Left lobe of liver (tissue), 2 donors: ENCODE measurements at regions not wholly inside any gene's neighbourhood (a gene's known extent, or its start where the extent isn't known, plus 50 kb on each side); places are given as distances from the start of the nearest gene placed in this dataset.
A peak's percentile ranks its signal among the peaks of the same experiment; 100 is the strongest.

ENCODE experiments used
- ATAC-seq: fragments of 200-7000 bp; cut with Tn5 transposase; one replicate; pipeline ENCODE4 v1.9.1; 2020; ENCODE audit warnings: mild to moderate bottlenecking, moderate library complexity
- DNase-seq: peaks from one replicate; pipeline ENCODE4 v3.0.0-alpha.2; 2020; ENCODE audit warnings: low spot score
- donor health status: DM: no; HTN: no; CAD: no; lungs with moderate emphysema.
- donor health status: DM: no; HTN: yes; CAD: no.

DNA sequence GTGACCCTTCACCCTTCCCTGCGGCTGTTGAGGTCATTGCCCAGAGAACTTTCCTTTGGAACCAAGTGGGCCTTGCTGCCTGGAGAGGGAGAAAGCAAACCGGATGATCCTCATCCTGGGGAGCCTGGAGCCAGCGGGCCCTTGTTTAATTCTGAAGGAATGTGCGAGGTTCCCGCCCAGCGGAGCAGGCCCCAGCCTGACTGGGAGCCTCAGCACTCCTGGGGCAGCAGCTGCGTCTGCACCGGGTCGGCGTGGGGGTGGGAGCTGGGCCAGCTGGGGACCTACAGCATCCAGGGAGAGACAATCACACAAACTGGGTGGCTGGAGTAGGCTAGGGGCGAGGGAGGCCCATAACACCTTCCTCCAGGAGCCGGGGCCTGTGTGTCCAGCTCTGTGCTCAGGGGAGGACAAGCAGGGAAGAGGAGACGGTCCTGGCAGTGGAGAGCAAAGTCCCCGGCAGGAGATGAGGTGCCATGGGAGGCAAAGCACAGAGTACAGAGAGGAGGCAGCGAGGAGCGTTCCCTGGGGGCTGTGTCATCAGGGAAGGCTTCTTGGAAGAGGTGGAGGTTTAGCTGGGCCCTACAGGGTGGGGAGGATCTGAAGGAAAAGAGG, 61.9 kb upstream of the HAAO start:
- DNase-seq (peak; percentile 74), ATAC-seq (peak; percentile 86)

DNA sequence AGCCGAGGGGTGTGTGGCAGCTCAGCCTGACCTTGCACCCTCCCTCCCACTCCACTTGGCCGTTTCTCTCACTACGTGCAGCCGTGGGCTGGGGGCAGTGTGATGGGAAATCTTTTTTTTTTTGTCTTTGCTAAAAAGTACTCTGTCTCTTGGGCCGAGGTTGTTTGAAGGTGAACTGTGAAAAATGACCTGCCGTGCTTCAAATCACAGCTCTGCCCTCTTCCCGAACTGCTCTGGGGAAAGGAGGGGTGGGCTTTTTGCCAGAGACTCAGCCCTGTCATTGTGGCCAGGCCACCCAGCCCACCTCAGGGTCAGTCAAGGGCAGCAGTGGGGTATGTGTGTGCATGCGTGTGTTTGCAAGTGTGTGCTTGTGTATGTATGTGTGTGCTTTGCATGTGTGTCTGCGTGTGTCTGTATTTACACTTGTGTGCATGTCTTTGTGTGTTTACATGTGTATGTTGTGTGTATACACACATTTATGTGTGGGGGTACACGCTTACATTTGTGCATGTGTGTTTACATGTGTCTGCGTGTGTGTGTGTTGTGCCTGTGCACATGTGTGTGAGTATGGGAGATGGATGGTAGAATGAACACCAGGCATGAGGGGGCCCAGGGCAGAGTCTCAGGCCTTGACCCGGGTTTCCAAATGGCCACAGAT, 61.3 kb upstream of the HAAO start:
- ATAC-seq (no peak), DNase-seq (no peak)

GRCh38 chr2:42852798-42853197, 60.4 kb upstream of the HAAO start:
- no peak for ATAC-seq

DNA sequence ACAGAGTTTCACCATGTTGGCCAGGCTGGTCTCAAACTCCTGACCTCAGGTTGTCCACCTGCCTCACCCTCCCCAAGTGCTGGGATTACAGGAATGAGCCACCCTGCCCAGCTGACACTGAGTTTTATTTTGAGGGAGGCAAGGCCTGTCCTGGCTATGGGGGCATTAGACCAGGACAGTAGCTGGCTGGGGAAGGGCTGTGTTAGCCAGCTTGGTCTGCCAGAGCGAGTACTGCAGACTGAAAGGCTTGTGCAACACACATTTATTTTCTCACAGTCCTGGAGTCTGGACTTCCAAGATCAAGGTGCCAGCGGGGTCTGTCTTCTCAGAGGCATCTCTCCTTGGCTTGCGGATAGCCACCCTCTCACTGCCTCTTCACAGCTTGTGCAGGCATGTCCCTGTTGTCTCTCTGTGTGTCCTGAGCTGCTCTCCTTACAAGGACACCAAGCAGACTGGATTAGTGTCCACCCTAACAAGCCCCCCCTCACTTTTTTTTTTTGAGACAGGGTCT, 59.4 kb upstream of the HAAO start:
- DNase-seq (no peak), ATAC-seq (peak; percentile 32)

More at GRCh38 chr2:42852798-42853197, 60.4 kb upstream of the HAAO start:
- DNase-seq = no peak

- ATAC-seq (no peak), DNase-seq (no peak)
These were observed 58.8 kb upstream of the HAAO start for GRCh38 chr2:42851186-42851585.

- no peak for DNase-seq
- no peak for ATAC-seq
These were observed 57.8 kb upstream of the HAAO start for GRCh38 chr2:42850016-42850805.

DNA sequence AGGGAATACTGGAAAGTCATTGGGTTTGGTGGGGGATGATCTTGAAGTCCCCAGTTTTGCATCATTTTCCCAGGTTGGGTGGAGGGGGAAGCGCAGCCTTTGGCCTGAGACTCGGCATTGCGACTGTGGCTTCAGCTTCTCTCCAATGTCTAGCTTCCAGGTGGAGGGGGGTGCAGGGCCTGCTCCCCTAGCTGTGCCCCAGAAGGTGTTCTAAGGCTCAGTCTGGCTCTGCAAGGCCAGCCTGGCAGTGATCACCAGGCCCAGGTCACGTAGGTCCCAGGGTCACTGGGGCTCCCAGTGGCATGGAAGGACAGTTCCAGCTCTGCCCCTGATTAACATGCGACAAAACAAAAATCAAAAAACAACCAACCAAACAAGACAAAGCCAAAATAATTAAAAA, 56.9 kb upstream of the HAAO start:
- ATAC-seq = no peak
- DNase-seq = no peak

DNA sequence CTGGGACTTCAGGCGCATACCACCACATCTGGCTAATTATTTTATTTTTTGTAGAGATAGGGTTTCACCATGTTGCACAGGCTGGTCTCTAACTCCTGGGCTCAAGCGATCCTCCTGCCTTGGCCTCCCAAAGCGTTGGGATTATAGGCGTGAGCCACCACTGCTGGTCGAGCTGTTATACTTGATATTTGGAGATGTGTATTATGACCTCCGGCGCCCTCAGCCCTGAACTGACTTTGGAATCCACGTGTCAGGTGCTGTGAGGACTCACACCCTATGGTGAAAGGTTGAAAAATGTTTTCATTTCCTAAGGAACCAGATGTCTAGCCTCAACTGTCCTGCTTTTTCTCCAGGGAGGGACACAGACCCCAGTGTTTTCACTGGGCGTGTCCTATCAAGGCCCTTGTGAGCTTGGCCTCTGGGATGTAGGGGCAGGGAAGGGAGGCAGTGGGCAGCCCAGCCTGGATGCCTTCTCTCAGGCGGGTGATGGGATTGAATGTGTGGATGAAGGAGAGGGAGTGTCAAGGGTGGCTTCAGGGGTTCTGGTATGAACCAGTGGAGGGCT, 56.4 kb upstream of the HAAO start:
- ATAC-seq (no peak), DNase-seq (no peak)

GRCh38 chr2:42848265-42848664, 55.9 kb upstream of the HAAO start:
- DNase-seq (no peak), ATAC-seq (no peak)

- no peak for ATAC-seq
- DNase-seq = no peak
These were observed 55.3 kb upstream of the HAAO start for GRCh38 chr2:42847596-42848151.

GRCh38 chr2:42846932-42847595, 54.7 kb upstream of the HAAO start:
- ATAC-seq (no peak), DNase-seq (no peak)

GRCh38 chr2:42846026-42846425, 53.6 kb upstream of the HAAO start:
- no peak for DNase-seq
- ATAC-seq = no peak

DNA sequence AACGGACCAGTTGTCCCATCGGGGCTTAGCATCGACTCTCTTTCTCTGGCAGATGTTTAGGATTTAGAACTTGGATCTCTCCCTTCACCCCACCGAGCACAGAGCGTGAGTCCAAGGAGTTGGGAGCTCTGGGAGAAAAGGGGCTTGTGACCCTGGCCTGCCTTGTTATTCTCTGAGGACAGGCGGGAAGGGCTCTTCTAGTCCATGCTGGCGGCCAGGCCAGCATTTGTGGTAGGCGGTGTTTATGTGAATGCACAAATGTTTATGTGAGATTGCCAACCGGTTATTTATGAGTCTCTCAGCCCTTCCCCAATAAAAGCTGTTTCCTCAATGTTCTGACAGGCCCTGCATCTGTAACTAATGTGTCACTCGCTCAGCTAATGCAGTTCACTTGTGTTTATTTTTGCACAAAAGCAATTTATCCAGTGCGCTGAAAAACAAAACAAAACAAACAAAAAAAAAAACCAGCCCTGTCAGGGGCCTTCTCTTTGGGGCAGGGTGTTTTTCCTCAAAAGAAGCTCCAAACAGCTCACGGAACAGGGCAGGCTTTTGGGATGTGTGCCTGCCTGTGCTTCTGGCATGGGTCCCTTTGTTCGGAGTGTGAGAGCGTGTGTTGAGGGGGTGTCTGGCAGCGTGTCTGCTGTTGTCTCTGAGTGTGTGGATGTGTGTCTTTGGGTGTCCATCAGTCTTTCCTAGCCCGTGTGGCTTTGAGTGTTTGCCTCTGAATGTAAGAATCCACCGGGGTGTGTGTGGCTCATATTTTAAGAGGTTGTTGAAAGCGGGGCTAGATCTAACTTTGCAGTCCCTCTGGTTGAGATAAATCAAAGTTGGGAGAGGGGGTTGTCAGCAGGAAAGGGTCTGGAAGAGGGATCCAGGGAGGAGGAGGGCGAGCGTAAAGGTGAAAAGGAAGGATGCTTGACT, 52.8 kb upstream of the HAAO start:
- ATAC-seq (peak; percentile 29), DNase-seq (no peak)

DNA sequence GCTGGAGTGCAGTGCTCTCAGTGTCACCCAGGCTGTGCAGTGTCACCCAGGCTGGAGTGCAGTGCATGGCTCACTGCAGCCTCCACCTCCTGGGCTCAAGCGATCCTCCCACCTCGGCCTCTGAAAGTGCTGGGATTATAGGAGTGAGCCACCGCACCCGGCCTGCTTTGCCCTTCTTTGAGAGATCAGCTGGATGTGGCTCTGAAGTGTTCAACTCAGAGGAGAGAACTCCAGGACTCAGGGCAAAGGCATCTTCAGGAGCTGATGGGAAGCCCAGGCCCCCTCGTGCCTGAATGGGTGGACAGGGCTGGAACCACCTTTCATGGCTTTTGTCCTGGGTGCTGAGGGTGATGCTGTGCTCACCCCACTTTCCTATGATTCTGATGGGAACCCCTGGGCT, 52.0 kb upstream of the HAAO start:
- ATAC-seq (no peak), DNase-seq (no peak)

- DNase-seq (no peak), ATAC-seq (no peak)
These were observed 51.2 kb upstream of the HAAO start for GRCh38 chr2:42843611-42844010.

DNA sequence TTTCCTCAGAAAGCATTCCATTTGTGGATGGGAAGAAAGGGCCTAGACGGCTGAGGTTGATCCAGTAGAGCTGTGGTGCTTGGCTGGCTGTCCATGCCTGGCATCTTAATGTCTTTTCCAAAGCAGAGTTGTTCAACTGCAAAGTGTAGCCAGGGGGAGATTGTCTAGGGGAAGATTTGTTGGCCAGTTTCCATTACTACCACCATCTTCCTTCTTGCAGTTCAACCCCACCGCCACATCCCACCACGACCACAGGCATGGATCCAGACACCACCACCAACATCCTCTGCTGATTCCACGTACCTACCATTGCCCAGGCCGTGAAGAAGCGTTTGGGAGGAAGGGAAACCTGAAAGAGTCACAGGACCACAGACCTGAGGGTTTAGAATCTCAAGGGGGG, 50.7 kb upstream of the HAAO start:
- ATAC-seq (no peak), DNase-seq (no peak)

DNA sequence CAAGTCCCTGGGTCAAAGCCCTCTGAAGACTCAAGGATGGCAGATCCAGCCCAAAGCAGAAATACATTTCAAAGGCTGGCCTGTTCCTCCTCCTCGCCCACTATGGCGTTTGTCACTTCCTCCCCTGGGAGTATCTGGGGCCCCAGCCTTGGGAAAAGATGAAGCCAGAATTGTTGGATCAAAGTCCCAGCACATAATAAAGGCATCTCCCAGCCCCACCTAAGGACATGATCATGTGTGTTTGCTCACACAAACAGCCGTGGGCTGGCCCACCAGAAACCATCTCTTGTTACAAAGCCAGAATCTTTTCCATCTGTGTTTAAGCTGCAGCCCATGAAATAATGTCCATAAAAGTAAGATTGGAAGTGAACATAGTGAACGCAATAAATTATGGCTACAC, 50.1 kb upstream of the HAAO start:
- DNase-seq (no peak), ATAC-seq (no peak)
